Pancreas (tissue), 10 donors: ENCODE measurements at regions not wholly inside any gene's neighbourhood (a gene's known extent, or its start where the extent isn't known, plus 50 kb on each side); places are given as distances from the start of the nearest gene placed in this dataset.

ENCODE experiments used
- ATAC-seq, 4 donors: fragments of 200-7000 bp; cut with Tn5 transposase; one replicate each; pipeline versions ENCODE4 v1.8.0 to v1.9.1; 2020; ENCODE audit warnings: mild to moderate bottlenecking in 4 of 4, moderate library complexity in 4 of 4
- DNase-seq, 6 donors: peaks; one replicate each; pipeline ENCODE4 v3.0.0-alpha.2; 2020
- FAIRE-seq: peaks from 2 replicates; lab custom pipeline; 2012; peaks lifted over from hg19 to GRCh38; lab: Jason Lieb, UNC
- H3K27ac ChIP-seq, 4 donors: fragments of 200-600 bp; sonication (generic); 1 replicate in 3 of 4; 2 replicates in 1 of 4; pipeline versions ENCODE4 v1.5.0 to v1.8.0; 2020
- H3K27me3 ChIP-seq, 4 donors: fragments of 200-600 bp; one replicate each; pipeline ENCODE4 v1.8.0; 2021
- H3K36me3 ChIP-seq, 3 donors: fragments of 200-600 bp; sonication (generic) in 1 of 3; one replicate each; pipeline versions ENCODE4 v1.5.0 to v1.8.0; 2020 to 2021
- H3K4me1 ChIP-seq, 3 donors: fragments of 200-600 bp; one replicate each; pipeline ENCODE4 v1.8.0; 2021
- H3K4me3 ChIP-seq, 4 donors: fragments of 200-600 bp; sonication (generic) in 2 of 4; one replicate each; pipeline versions ENCODE4 v1.5.0 to v1.8.0; 2020 to 2021
- H3K9me3 ChIP-seq, 4 donors: fragments of 200-600 bp; one replicate each; pipeline ENCODE4 v1.8.0; 2021
- WGBS, 2 donors: extraction: QIAGEN DNeasy Blood & Tissue Kit; methylation state at CpG; one replicate each; pipeline ENCODE4 v1.1.7; 2013; 5-methylcytosine and 5-hydroxymethylcytosine counted together
- intact Hi-C, 3 donors: fragments of 100-400 bp; cut with DNase I; formaldehyde crosslinking; loops; one replicate each; pipeline versions ENCODE4 v1.11.1 to v1.14.2; 2022
- TF ChIP-seq, protein P1 (sequence below), 4 donors: fragments of 200-600 bp; sonication (generic) in 3 of 4; IDR thresholded peaks; one replicate each; pipeline versions ENCODE4 v1.5.0 to v1.8.0; 2021; ENCODE audit warnings: antibody characterized with exemption in 4 of 4
- donor health status: healthy with polysubstance abuse.
- donor health status: DM: no; HTN: no; CAD: no; lungs with moderate emphysema.
- donor health status: DM: no; HTN: no; CAD: no.
- donor health status: control.
- donor health status: control.
- donor health status: Bipolar disorder and iron deficiency.
- donor health status: DM: yes; HTN: yes; CAD: no.
- donor health status: DM: no; HTN: no; CAD: no.
- donor health status: DM: no; HTN: no; CAD: no.
- donor health status: DM: yes; HTN: yes; CAD: no.

DNA sequence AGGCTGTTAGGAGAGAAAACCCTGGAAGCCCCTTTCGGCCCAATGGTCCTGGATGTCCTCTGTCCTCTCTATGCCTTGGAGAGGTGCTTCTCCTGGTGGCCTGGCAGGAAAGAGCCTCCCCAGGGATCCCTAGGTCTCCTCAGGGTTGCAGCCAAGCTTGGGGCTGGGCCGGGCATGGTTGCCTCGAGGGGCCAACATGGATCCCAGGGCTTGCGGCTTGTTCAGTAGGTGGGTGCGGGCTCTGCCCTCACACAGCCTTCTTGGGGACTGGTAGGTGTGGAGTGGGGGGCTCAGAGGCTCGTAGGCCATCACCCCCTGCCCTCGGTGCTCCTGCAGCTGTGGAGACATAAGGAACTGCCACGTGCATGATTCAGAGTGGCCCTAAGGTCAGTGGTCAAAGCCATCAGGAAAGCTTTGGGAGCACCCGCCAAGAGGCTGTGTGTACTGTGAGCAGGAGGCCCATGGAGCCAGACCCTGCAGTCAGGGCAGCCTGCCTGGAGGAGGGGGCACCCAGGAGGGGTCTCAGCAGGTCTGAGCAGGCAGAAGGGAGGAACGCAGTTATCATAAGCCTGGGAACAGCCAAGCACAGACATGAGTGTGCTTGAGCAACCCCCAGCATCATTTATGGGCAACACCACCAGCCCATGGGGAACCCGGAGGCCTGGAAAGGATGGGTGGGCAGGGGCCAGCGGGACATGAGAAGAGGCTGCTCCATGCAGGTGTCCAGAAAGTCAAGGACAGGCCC, 231.0 kb downstream of the GLI2 start:
- Histone ChIP-seq H3K27ac (no peak overlapping the region), H3K36me3 (no peaks in the 10 kb centered on the region), H3K4me3 (no peak overlapping the region), H3K4me1 (no peaks in the 10 kb centered on the region), H3K9me3 (no peaks in the 10 kb centered on the region), H3K27me3 (no peaks in the 10 kb centered on the region)
- intact Hi-C loops: no loop called here
- no peak for ATAC-seq
- peak in 1 of 6 donors; percentile 61 for DNase-seq
- FAIRE-seq: no peak
- TF ChIP-seq, protein P1, sequence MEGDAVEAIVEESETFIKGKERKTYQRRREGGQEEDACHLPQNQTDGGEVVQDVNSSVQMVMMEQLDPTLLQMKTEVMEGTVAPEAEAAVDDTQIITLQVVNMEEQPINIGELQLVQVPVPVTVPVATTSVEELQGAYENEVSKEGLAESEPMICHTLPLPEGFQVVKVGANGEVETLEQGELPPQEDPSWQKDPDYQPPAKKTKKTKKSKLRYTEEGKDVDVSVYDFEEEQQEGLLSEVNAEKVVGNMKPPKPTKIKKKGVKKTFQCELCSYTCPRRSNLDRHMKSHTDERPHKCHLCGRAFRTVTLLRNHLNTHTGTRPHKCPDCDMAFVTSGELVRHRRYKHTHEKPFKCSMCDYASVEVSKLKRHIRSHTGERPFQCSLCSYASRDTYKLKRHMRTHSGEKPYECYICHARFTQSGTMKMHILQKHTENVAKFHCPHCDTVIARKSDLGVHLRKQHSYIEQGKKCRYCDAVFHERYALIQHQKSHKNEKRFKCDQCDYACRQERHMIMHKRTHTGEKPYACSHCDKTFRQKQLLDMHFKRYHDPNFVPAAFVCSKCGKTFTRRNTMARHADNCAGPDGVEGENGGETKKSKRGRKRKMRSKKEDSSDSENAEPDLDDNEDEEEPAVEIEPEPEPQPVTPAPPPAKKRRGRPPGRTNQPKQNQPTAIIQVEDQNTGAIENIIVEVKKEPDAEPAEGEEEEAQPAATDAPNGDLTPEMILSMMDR (IDR thresholded peaks at IDR 0.05): no peak
- 87 to 95% methylated on average over 12 of the region's 12 CpGs for WGBS, 2 donors

DNA sequence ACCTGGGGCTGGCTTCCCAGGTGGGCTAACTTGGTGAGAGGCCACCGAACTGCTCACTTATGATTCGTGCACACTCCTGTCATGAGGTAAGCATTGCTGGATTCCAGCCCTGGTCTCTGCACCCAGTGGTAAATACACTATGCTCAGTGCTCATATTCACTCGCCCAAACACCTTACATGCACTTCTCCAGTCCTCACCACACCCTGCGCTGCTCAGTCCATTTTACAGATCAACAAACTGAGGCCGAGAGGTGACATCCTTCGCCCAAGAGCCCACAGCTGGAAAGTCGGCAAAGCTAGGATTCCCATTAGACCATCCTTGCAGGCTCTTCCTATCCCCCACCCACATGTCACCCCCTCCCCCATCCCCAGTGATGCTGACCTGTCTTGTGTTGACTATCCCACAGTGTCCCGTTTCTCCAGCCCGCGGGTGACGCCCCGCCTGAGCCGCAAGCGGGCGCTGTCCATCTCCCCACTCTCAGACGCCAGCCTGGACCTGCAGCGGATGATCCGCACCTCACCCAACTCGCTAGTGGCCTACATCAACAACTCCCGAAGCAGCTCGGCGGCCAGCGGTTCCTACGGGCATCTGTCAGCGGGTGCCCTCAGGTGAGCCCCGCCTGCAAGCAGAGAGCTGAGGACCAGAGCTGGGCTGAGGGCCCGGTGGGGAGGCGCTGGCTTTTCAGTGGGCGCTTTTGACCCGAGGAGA, 232.8 kb downstream of the GLI2 start:
- Histone ChIP-seq H3K4me1 (no peaks in the 10 kb centered on the region), H3K4me3 (no peak overlapping the region), H3K27me3 (no peaks in the 10 kb centered on the region), H3K27ac (no peak overlapping the region), H3K36me3 (no peaks in the 10 kb centered on the region), H3K9me3 (no peaks in the 10 kb centered on the region)
- TF ChIP-seq, protein P1 (IDR thresholded peaks at IDR 0.05): no peak
- FAIRE-seq (no peak), DNase-seq (peak in 1 of 6 donors; percentile 60), ATAC-seq (no peak)
- 91 to 94% methylated on average over 30 of the region's 30 CpGs for WGBS, 2 donors
- intact Hi-C loops: no loop called here

DNA sequence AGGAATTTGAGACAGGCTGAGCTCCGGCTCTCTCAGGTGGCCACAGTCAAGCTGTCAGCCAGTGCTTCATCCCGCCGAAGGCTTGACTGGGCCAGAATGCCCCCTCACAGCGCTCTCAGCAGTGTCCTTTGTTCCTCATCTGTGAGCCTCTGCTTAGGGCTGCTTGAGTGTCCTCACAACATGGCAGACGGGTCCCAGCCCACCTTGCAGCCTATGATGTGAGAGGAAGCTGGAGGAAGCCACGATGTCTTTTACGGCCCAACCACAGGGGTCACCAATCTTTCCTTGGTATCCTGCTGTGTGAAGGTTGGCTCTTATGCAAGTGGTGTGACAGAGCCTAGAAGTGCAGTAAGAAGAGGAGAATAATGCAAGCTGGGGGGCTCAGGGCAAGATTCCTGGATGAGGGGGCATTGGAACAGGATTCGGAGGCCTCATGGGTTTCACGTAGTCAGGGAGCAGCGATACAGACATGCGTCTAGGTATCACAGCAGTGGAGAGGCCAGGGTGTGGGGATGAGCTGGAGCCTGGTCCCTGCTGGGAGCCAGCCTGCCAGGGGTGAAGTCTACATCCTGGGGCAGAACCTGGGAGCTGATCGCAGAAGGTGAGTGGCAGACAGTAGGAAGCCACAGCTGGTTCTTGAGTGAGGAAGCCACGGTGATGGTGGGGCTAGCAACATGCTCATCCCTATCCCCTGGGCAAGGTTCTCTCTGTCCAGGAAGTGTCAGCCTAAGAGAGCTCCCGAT, 234.1 kb downstream of the GLI2 start:
- Histone ChIP-seq H3K9me3 (no peaks in the 10 kb centered on the region), H3K4me3 (no peak overlapping the region), H3K4me1 (no peaks in the 10 kb centered on the region), H3K36me3 (no peaks in the 10 kb centered on the region), H3K27ac (no peak overlapping the region), H3K27me3 (no peaks in the 10 kb centered on the region)
- FAIRE-seq: no peak
- DNase-seq: peak in 1 of 6 donors; percentile 27
- intact Hi-C loops: no loop called here
- no peak for ATAC-seq
- TF ChIP-seq, protein P1 (IDR thresholded peaks at IDR 0.05): no peak
- WGBS, 2 donors: 85 to 89% methylated on average over 14 of the region's 14 CpGs

DNA sequence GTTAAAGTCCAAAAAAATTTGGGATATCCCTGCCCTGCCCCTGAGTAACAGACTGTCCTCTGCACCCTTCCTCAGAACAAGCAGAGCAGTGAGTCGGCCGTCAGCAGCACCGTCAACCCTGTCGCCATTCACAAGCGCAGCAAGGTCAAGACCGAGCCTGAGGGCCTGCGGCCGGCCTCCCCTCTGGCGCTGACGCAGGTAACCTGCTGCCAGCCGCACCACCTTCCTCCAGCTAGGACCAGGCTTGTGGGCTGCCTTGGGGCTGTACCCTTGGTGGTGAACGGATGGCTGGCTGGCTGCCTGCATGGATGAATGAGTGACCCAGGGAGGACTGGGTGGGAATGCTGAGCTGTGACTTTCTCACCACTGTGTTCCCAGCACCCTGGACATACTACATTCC, 236.2 kb downstream of the GLI2 start:
- no peak for ATAC-seq
- FAIRE-seq: no peak
- WGBS, 2 donors: 94 to 97% methylated on average over 12 of the region's 12 CpGs
- Histone ChIP-seq H3K27ac (no peak overlapping the region), H3K36me3 (no peaks in the 10 kb centered on the region), H3K4me1 (no peaks in the 10 kb centered on the region), H3K9me3 (no peaks in the 10 kb centered on the region), H3K27me3 (no peaks in the 10 kb centered on the region), H3K4me3 (no peak overlapping the region)
- intact Hi-C loops: no loop called here
- TF ChIP-seq, protein P1 (IDR thresholded peaks at IDR 0.05): no peak
- DNase-seq: peak in 1 of 6 donors; percentile 73
